Erythroblast (primary cell): ENCODE measurements at regions not wholly inside any gene's neighbourhood (a gene's known extent, or its start where the extent isn't known, plus 50 kb on each side); places are given as distances from the start of the nearest gene placed in this dataset.

ENCODE experiments used
- GATA1 ChIP-seq: IDR thresholded peaks from 2 replicates; pipeline ENCODE4 v1.6.1; 2011; ENCODE audit warnings: low read depth, mild to moderate bottlenecking, control low read depth, low read length, moderate library complexity
- POLR2A ChIP-seq: IDR thresholded peaks from 2 replicates; pipeline ENCODE4 v1.6.1; 2011; ENCODE audit warnings: mild to moderate bottlenecking, low read length

GRCh38 chr6:149174962-149175361, 142.6 kb upstream of the TAB2 start:
- TF ChIP-seq POLR2A, result no peak
- no peak for TF ChIP-seq GATA1
